Left forelimb (tissue), 1 donor: ENCODE measurements at regions not wholly inside any gene's neighbourhood (a gene's known extent, or its start where the extent isn't known, plus 50 kb on each side); places are given as distances from the start of the nearest gene placed in this dataset.

Experiments
- DNase-seq: peaks from one replicate; pipeline ENCODE4 v3.0.0-alpha.2; 2018; ENCODE audit warnings: low spot score

DNA sequence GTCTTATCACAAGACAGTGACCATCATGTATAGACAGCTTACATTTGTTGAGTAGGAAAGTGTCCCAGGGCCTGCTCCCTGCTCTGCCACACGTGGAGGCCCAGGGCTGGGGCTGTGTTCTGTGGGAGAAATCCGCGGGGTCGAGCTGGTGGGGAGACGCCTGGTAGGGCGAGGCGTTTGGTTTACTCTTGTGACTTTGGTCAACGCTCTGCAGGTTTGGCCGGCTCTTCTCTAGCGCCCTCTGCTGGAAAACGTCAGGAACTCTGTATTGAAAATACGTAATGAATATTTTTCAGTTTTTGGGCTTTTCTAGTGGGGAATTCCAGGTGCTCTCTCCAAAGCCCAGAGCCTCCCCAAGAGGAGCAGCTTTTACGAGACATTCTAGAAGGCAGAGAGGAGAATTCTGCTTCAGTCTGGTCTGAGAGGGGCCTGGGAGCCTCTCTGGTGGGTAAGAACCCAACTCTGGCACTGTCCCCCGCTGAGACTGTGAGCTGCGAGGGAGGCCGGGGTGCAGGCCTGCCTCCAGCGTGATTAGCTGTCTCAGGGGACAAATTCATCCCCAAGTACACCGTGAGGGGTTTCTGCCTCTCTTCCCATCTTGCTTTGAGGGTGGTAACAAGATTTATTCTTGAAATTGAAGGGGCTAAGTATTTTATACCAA, 112.6 kb upstream of the RALGAPA2 start:
- peak; percentile 75 for DNase-seq

DNA sequence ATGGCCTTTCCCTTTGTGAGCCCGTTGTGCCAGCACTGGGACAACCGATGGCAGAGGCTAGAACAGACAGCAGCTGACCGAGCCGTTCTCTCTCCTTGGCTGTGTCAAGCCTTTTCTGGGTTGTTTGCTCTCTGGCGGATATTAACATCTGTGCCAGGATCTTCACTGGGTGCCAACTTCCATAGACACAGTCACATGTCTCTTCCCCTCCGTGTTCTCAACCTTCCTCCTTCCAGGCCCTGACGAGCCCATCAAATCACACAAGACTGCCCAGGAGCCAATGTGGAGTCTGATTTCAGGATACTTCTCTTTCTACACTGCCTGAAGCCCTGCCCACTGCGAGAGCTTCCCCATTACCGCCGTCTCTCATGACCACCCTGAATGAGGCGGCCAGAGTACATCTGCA, 111.0 kb upstream of the RALGAPA2 start:
- no peak for DNase-seq

DNA sequence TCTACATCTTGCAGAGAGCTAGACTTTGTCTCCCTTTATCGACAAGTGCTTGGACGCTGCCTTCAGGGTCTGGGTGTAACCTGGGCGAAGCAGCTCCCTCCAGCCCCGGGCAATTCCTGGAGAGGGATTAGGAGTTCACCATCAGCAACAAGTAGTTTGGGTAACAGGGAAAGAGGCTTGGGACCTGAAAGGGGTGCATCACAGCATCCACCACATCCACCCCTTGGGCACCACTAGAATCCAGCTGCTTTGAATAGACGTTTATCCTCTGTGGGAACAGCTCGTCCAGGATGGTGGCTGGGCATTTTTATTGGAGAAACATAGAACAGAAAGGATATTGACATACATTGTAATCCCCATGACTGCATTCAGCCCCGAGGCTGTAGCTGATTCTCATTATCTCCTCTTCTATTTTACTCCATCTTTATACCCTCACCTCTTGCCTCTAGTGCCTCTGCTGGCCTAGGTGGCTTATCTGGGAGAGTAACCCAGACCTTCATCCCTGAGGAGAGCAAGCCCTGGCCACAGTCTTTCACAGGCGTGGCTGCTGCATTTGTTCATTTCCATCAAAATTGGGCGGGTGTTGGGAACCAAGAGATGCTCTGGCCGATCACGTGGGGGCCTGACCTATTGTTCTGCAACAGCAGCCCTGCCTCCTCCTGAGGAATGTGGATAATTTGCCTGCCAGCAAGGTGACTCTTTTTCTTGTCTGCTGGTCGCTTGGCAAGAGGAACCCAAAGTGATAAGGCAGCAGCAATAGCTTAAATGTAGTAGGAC, 109.2 kb upstream of the RALGAPA2 start:
- DNase-seq = no peak

DNA sequence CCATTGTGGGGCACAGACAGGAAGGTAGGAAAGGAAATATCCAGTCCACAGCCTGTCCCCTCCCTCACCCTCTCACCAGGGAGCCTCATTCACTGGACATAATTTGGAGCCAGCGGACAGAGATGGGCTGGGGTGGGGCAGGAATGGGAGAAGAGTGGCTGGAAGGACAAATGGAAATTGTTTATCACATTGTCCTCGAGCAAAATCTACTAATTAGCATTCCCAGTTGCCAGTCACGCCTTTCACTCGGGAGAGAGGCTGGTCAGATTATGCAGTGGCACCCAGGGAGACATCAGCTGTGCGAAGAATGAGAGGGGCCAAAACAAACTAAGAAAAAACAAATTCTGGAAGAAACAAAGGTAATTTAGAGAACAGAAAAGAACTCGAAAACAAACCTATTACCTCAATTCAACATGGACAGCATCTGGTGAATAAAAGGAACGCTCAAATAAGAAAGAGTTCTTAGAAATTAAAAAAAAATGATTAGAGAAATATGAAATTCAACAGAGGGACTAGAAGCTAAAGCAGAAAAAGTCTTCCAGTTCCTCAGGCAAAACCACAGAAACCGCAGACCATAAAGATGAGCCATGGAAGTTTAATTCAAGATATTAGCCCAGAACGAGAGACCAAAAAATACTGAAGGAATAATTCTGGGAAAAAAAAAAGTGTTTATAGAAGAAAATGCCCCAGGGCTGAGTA, 108.5 kb upstream of the RALGAPA2 start:
- DNase-seq = no peak

DNA sequence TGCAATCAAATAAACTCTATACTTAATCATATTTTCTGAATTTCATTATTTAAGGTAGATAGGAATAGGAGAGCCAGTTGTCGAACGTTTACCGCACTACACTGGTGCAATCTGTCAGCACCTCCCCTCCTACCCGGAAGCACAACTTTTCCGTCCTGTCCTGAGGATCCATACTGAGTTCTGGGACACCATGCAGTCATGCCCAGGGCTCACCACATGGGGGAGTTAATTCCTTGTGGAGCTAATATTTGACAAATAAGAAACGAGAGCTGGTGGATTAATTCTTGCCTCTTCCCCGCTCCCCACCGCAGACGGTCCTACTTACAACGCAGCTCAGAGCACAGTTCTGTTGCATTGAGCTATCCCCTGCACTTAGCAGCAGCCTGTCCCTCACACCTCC, 107.7 kb upstream of the RALGAPA2 start:
- DNase-seq = no peak

DNA sequence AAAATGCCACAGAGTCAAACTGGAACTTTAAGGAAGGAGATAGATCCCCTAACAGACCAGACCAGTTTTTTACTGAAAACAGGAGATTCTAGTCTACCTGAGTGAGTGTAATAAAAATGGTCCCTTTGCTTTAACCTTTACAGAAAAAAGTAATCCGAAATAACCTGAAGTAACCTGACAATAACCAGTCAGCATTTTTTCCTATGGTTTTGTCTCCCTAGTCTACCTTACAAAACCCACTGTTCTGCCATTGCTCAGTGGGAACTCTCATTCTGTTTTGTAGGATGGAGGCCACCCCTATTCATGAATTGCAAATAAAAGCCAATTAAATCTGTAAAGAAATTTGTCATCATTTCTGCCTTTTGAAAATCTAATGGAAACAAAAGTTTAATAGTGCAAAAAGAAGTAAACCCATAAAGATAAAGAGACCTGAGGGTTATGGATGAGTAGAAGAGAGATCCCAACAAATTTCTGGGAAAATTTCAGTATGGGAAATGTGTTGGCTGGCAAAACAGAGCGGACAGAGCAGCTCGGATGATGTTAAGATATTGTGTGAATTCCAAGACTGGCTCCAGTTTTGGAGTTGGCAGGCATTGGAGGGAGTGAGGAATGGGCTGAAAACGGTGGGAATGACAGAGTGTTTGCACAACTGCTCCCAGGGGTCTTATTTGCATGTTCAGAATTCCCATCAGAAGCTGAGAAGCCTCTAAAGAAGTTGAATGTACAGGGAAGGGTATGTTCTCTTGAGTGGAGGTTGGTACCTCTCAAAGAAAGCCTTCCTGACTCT, 104.7 kb upstream of the RALGAPA2 start:
- DNase-seq = no peak

DNA sequence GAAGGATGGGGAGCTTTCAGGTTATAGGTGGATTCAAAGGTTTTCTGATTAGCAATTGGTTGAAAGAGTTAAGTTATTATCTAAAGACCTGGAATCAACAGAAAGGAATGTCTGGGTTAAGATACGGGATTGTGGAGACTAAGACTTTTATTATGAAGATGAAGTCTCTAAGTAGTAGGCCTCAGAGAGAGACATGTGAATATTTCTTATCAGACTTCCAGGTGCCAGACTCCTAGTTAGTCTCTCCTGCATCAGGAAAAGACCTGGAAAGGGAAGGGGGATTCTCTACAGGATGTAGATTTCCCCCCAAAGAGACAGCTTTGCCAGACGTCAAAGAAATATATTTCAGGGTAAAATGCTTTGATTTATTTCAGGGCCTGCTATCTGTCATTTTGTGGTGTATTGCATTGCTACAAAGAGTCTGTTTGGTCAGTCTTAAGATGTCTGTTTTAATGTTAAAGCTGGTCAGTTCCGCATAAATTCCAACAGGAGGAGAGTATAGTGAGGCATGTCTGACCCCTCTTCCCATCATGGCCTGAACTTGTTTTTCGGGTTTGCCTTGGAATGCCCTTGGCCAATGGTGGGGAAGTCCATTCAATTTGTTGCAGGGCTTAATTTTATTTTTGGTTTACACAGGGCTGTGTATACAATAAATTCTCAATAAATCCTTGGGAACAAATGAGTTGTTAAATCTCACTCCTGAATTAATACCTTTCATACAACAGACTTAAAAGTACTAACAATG, 103.4 kb upstream of the RALGAPA2 start:
- no peak for DNase-seq

DNA sequence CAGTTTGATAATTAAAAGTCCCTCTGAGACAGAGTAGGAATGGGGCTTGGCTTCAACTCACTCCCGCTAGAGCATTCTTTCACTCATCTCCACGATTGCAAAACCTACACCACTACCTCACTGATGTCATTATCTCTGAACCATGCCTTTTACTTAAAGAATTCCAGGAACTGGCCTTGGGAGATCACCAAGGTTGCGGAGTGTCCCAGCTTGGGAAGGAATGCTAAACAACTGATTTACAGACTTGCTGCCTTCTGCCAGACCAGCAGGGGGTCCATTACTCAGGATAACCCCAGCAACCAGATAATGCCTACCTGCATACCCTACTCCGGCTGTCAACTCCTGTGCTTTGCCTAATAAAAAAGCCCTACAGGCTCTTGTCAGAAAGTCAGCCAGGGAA, 102.2 kb upstream of the RALGAPA2 start:
- no peak for DNase-seq

DNA sequence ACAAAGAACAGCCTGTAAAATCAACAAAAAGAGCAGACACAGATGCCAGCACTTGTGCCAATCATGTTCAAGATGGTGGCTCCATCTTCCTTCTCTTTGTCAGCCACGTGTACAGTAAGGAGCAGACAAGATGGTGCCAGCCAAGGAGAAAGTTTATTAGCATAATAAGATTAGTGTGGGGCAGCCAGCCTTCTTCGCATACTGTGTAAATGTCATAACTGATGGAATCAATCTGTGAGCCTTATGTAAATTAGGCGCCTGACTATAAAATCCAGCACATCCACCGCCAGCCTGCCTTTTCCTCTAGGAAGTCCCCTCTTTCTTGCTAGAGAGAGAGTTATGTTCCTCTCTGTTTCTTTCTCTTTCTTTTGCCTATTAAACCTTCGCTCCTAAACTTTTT, 99.7 kb upstream of the RALGAPA2 start:
- no peak for DNase-seq

DNA sequence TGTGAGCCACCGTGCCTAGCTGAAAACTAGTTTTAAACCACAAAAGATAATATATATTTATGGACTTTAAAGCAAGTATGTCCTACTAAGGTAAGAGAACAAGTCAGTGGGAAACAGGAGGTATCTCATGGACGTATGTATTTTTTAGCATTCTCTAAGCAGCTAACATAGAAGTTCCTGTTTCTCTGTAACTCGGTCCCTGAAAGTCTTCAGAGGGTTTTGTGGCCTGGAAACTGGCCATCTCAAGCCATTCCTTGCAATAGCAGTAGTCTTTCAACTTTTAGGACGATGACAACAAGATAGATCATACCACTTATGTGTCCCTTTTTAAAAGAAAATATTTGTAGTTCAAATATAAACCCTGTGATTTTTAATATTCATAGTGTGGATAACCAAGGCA, 95.6 kb upstream of the RALGAPA2 start:
- no peak for DNase-seq

DNA sequence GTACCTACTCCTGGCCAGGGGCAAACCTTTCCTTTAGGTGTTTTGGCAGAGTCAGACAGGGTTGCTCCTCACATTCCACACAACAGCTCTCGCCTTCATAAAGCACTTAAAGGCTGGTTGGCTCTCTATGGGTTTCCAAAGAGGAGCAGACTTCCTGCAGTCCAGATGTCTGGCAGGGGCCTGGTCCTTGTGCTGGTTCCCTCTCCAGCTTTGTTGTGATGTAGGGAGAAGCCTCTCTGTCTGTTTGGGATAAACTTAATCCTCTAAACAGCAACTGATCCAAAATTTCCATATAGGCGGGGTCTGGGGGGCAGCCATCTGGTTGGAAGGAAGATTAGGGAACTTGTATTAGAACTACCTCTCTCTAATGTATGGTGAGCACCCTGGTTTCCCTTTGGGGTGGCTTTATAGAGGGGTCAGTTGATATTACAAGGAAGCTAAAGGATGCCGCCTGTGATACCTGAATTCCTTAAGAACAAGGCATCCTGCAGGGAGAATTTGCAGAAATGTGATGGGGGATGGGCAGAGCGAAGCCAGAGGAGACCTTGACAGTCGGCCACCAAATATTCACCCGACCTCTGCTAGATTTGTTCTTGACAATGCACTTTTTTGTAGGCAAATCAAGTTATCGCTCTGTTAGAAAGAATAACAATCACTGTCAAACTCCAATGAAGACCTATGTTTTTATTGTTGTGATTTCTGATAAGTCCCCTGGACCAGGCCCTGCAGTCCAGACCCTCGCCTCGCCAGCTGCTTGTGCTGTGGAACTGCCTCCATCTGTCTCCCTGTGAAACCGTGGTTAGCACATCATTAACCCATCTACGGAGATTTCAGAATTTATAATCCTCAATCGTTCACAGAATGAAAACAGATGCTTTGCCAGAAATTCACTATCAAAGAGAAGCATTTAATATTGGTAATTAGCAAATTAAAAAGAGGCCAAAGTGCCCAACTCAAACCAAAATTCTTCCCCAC, 94.0 kb upstream of the RALGAPA2 start:
- DNase-seq = no peak

DNA sequence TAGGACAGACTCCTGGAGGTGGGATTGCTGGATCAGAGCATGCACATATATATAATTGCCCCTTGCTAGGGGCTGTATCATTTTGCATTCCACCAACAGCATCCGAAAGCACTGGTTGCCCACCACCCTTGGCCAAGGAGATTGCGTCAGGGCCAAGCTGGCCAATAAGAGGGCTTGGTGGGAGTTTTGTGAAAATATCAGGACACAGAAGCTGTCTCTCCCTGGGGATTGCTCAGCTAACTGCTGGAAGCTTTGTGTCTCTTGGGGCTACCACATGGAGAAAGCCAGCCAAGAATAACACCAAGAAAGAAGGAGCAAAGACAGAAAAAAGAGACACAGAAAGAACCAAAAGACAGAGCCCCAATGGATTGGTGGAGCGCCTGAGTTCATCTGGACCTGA, 90.6 kb upstream of the RALGAPA2 start:
- no peak for DNase-seq

DNA sequence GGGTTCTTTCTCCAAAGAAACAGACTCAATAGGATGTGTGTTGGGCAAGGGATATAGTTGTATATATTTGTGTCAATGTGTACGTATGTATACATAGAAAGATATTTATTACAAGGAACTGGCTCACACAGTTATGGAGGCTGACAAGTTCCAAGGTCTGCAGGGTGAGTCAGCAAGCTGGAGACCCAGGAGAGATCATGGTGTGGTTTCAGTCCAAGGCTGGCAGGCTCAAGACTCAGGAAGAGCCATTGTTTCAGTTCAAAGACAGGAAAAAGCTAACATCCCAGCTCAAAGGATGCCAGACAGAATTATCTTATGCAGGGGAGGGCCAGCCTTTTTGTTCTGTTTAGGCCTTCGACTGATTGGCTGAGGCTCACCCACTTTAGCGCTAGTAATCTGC, 89.9 kb upstream of the RALGAPA2 start:
- no peak for DNase-seq

DNA sequence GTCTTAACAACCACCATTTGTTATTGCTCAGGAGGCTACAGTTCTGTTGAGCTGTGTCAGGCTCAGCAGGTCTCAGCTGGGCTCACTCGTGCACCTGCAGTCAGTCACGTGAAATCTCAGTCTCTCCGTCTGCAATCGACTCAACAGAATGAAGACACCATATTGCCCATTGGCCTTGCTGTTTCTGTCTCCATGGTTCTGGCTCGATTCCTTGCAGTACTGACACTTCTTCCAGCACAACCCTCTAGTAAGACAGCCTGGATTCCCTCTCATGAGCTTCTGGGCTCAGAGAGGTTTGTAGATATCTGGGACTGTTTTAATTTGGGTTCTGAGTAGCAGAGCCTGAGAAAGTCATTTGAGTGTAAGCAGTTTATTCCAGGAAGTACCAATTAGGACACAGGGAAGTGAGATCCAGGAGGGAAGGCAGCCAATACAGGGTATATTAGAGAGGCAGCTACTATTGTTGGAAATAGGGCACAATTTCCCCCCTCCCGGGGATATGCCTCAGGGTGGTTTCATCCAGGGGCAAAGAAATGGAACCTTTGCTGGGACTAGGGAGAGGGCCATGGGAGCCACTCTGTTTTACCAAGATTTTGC, 87.4 kb upstream of the RALGAPA2 start:
- no peak for DNase-seq

DNA sequence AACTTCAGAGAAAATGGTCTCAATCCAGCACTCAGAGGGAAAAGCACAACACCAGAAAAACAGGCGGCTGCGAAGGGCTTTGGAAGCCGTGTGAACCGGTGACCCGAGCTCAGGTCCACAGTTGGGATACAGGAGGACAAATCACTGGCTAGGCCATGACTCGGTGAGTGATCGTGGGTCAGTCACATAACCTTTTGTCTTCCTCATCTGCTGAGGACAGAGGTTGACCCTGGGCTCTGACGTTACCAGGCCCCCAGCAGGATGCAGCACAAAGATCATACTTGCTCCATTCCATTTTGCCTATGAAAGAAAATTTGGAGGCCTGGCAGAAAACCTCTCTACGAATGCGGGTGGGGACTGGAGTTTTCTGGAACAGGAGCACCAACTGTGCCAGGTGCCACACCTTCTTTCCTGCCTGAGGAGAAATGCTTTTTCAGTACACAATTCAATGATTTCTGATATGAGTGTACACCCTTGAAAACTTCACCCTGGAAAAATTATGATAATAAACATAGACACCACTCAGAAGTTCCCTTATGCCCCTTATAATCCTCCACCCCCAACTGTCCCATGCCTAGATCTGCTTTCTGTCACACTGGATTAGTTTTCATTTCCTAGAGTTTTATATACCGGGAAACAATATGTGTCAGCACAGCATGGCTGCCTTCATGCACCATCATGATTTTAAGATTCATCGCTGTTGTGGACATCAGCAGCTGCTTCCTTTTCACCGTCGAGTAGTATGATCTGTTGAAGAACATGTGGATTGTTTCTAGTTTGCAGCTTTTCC, 85.3 kb upstream of the RALGAPA2 start:
- no peak for DNase-seq

DNA sequence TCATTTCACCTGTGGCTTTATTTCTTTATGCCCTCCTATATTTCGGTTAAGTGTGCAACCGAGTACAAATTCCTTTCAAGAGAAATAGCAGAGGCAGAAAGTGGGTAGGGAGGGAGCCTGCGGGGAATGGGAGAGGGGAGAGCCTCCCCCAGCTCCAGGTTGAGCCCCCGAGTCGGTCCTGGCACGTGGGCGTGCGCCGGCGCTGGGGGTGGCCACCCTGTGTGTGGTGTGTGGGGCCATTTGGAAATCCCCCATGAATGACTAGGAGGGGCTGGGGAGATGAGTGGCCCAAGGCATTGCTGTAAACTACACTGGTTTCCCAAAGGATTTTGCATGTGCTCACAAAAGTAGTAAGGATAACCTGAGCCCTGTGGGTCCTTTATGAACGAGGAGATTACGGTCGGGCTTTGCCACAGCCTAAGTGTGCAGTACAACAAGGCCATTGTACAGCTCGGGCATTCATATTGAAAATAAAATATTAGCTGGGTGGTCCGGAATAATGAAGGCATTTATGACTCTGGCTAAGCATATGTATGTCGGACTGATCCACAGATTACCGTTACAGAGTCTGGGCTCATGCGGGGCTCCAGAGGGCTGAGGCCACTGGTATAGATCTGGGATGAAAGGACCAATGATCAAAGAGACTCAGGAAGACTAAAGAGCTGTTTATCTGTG, 84.5 kb upstream of the RALGAPA2 start:
- no peak for DNase-seq

DNA sequence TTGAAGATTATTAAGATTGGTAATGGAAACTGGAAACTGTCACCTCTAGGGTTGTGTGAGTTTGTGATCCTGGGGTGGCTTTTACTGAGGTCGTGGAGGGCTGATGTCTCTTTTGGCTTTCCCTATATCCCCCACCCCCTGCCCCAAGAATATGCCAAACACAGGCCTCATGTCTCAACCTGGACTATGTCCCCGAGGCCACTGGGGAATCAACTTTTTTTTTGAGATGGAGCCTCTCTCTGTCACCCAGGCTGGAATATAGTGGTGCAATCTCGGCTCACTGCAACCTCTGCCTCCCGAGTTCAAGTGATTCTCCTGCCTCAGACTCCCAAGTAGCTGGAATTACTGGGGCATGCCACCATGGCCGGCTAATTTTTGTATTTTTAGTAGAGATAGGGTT, 83.3 kb upstream of the RALGAPA2 start:
- DNase-seq = no peak

DNA sequence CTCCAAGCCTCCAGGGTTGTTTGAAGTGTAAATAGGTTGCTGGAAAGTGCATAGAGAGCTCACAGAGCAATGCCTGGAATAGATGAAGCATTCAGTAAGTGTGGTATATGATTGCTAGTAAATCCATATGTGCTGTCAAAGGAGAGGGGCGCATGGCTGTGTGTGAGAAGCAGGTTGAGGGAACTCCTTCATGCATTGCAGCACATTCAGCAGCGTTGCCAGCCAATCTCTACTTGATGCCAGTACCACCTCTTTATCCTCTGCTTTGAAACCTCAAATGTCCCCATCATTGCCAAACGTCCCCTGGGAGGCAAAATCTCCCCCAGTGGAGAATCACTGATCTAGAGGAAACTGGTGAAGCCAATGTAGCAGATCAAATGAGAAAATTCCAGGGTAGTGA, 82.7 kb upstream of the RALGAPA2 start:
- DNase-seq = no peak

DNA sequence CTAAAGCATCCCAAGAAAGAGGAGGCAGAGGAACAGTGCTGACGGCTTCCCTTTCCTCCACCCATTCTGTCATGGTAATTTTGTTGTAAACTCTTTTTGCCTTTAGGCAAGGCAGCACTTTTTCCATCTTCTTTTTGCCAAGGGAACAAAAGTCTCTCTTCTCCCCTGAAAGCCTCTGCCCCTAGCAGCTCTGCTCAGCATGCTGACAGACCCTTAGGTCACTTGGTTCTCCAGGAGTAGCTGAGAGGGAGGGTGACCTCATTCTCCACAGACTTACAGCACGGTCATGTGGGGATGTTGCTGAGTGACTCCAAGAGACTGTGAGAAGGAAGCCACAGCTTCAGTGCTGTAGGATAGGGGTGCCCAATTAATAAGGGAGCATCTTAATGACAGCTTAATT, 81.1 kb upstream of the RALGAPA2 start:
- no peak for DNase-seq
